T1000 (cell line): ENCODE measurements at regions not wholly inside any gene's neighbourhood (a gene's known extent, or its start where the extent isn't known, plus 50 kb on each side); places are given as distances from the start of the nearest gene placed in this dataset.

Experiments used
- DNase-seq: peaks from one replicate; lab custom pipeline; 2025; ENCODE audit warnings: mixed read lengths; lab: John Stamatoyannopoulos, UW

DNA sequence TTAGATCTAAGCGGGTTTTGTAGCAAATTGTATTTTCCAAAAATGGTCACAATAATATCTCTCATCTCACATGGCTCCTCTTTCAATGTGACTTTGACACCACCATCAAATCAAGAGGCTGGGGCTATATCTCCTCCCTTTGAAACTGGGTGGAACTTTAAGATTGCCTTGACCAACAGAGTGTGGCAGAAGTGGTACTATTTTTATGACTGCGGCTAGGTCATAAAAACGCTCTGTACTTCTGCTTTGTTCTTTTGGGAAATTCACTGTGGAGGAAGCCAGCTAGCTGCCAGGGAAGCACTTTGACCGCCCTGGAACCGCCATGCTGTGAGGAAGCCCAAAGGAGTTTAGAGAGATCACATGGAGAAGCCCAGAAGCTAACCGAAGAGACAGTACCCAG, 50.7 kb upstream of the ACOT11 start:
- DNase-seq: no peak

DNA sequence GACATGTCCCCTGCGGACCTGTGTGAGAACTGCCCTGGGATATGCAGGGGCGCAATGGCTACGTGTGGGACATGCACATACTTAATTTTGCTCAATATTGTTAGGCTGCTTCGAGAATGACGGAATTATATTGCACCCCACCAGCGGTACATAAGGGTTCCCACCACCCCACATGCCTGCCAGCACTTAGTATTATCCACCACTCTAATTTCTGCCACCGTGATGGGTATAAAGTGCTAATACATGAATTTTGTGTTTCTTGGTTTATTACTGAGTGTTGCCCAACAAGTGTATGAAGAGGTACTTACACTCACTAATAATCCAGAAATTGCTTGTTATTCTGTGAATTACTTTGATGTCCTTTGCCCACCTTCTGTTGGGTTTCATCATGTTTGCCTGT, 52.1 kb upstream of the ACOT11 start:
- DNase-seq: no peak

DNA sequence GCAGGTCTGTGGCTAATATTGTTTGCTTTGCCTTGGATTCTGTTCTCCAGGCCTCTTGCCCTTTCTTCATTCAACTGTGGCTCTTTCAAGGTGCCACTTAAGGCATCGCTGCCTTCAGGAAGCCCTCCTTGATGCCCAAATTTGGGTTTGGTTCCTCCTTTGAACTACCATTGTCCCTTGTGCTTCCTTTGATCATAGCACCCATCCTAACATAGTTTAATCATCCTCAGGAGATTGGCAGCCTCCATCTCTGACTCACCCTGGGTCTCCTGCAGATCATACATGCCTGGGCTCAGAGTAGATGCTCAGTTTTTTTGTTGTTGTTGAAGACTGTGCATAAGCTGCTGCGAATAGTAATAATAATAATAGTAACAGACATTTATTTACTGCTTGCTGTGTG, 54.4 kb upstream of the ACOT11 start:
- no peak for DNase-seq

DNA sequence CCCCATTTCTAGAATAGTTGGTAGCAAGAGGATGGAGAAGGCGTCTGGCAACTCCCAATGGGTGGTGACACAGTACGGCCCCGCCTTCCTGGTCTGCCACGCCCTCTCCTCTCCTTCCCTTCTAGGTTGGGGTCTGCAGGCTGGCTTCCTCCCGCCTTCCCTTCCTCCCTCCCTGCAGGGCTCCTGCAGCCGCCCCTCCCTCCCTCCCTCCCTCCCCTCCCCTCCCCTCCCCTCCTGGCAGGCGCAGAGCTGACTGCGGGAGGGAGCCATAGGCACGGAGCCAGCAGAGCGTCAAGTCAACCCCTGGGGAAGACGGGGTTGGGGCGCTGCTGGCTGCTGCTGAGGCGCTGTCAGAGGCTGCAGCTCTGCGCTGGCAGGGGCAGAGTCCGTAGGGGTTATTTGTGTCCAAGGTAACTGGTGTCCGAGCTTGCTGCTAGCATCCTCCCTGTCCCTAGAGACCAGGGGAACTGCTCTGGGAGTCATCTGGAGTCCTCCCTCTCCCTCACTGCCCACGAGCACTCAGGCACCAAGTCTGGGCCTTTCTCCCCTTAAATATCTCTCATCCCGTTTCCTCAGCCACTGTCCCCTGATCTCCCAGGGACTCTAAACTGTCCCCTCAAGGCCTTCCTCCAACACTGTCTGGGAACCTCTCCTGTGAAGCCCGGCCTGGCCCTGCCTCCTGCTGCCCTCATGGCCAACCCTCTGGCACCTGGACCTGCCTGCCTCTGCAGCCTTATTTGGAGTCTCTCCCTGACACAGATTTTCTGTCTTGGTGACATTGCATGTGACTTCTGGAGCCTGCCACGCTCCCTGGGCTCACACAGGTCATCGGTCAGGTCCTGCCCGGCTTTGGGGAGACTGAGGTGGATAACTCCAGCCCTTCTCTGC, 57.4 kb upstream of the ACOT11 start:
- no peak for DNase-seq

DNA sequence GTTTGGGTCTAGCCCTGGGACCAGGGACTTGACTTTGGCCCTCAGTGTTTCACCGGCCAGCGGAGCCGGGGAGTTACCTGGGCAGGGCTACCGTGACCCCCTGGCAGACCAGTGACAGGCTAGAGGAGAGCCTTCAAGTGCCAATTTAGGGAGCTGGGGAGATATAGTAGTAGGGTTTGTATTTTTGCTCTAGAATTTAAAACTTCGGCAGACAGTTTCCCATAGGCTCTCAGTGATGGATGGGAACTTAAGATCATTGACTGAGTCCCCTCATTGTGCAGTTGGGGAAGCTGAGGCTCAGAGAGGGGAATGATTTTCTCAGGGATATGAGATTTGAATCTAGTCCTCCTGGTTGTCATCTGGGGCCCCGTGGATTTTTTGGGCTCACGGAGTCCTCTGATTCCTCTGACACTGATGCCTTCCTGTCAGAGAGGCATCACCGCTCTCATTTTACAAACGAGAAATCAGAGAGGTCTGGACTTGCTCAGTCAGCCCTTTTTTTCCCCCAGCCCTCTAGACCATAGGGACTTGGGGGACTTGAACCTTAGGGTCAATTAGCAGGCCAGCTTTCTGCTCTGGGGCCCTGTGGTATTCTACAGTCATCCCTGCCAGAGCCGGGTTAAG, 58.3 kb upstream of the ACOT11 start:
- DNase-seq: no peak

DNA sequence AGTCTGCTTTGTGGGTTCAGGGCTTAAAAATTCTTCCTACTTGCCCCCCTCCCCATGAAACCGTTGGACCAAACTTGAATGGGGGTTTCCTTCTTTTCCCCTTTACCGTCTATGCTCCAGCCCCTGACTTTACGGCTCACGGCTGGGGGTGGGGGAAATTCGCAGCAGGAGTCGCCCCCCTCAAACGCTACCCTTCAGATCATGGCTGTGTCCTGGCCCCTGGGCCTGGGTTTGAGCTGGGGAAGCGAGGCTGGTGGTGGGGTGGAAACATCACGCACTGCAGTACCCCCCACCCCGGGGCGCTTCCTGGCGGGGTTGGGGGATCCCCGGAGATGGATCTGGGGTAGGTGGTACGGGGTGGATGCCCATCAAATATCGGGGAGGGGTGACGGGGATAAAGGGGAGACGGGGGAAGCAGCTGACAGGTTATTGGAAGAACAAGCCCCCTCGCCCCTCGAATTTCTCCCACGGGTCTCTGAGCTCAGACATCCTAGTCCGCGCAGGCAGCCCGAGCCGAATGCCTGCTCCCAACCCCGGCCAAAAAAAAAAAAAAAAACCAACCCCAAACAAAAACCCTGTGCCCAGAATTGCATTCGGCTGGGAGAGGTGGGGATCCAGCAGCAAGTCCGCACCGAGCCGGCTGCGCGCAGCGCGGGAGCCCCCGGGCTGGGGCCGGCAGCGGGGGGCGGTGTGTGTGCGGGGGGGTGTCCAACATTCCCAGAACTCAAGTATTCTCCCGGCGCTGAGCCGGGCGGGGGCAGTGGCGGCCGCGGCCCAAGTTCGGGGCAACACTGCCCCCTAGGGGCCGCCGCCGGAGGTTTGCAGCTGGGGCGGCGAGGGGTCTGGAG, 59.0 kb upstream of the ACOT11 start:
- peak; percentile 79 for DNase-seq

DNA sequence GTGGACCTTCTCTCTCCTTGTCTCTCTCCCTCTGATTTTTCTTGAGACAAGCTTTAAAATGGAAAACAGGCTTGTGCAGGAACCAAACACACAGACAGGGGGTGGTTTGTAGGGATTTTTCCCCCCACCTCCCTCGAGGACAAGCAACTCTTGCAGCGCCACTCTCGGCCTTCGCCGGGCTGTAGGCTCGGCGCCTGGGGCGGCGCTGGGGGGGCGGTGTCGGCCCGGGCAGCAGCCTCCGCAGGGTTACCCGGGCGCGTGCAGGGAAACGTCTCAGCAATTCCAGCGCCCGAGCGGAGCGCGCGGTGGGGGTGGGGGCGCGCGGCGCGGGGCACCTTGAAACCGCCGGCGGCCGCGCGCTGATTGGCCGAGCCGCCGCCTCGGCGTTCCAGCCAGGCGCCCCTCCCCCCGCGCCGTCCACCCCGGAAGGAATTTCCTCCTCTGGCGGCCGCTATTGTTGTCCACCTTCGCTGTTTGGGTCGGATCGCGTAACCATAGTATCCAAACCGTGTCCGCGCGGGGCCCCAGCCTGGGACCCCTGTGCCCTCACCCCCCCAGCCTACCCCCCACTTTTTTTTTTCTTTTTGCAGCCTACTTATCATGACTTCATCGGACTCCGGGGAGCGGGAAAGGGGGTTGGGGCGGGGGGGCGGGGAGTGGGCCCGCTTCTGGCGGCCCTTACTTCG, 59.8 kb upstream of the ACOT11 start:
- DNase-seq: peak; percentile 84

DNA sequence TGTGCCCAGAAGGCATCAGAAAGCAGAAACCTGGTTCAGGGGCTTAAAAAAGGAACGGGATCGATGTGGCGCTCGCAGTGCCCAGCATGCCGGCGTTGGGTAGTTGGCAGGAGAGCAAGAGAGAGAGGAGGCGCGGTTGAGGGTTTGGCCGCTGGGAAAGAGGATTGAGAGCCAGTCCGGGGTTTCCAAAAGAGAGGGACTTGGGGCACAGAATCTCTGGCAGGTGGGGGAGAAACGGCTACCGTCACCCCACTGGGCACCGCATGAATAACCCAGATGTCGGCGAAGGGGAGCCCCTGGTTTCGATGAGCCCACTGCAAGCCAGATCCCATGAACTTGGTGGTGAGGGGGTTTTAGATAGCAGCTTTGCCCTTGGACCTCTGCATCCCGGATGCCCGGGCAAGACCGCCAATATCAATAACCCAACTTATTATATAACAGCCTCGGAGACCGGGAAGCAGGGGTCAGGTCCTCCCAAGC, 60.4 kb upstream of the ACOT11 start:
- DNase-seq: no peak

DNA sequence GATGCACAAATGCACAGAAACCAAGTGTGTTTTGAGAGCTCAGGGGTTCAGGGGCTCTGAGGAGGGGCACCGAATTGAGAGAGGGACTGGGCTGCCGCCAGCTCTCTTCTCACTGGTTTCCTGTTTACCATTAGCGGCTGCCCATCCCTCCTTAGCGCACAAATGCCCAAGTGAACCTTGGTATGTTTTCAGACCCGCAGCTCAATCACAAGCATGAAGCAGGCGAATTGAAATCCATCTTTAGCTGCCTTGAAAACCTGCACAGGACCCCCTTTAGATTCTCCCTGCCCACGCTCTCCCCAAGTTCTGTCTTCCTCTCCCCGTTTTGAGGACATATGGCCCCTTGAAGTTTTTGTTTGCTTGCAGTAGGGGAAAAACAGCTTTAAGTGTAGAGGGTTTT, 61.1 kb upstream of the ACOT11 start:
- DNase-seq: no peak

DNA sequence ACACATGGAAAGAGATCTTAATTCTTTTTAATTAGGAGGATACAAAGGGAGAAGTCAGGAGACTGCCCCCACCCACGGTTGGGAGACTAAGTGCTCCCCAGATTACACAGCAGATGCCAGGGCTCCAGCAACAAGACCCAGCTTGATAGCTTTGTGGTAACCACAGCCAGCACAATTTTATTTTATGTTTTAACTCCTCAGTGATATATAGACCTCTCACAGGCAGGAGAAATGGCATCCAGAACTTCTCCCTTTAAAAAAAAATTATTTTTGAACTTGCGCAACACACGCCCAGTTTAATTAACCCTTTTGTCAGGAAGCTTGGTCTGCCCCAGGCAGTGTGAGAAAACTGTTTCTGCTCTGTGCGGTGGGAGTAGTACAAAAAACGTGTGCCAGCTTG, 62.6 kb upstream of the ACOT11 start:
- no peak for DNase-seq

DNA sequence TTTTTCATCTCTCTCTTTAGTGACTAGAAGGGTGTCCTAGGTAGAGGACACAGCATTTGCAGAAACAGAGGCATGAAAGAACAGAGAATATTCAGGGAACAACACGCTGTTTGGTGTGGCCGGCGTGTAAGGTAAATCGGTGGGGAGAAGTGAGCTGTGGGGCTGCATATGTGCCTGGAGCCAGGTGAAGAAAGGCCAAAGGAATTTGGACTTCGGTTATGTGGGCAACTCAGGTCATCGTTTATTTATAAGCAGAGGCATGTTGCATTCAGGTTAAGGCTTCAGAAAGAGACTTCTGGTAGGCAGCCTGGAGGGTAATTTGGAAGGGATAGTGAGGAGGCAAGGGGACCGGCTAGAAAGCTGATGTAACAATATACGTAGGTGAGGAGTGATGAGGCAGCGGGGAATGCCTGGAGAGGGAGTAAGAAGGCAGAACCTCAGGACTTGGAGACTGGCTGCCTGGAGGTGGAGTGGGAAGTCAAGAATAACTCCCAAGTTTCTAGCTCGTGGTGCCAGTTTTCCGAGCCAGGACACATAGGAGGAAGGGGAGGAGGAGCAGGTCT, 64.1 kb upstream of the ACOT11 start:
- no peak for DNase-seq

DNA sequence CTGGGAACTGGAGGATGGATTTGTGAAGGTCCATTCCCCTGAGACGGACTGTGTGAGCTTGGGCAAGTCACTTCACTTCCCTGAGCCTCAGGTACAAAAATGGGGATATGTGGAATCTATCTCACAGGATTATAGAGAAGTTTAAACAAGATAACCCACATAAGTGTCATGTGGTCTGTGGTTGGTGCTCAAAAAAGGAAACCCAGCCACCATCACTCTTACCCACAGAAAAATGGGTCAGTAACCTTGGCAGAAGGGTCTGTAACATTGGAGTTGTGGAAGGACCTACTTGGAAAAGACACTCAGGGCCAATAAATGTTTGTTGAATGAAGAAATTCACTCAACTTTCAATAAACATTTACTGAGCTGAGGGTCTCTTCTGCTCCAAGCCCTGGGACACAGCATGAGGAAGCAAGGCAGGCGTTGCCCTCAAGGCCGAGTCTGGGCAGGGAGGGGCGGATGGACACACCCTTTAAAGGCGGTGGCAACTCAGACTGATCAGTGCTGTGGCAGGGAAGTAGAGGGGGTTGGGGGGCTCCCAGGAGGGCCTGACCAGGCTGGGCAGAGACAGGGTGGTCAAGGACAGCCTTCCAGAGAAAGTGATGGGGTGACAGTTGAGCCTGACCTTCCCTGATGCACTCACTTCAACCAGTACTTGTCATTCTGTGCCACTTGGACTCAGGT, 66.7 kb upstream of the ACOT11 start:
- DNase-seq: no peak

DNA sequence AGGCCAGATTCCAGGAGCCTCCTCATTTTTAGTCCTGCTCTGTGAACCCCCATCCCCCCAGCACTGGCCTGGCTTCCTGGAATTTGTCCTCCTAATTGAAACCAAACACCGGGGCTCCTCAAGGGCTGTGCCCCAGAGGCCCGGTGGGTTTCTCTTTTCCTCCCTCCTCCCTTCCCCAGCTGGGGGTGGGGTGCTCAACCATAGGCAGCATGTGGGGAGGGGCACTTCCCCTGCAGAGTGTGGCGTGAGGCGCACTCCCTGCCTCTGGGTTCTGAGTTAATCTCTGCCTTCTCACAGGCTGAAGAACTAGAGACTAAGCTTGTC, 67.5 kb upstream of the ACOT11 start:
- no peak for DNase-seq

DNA sequence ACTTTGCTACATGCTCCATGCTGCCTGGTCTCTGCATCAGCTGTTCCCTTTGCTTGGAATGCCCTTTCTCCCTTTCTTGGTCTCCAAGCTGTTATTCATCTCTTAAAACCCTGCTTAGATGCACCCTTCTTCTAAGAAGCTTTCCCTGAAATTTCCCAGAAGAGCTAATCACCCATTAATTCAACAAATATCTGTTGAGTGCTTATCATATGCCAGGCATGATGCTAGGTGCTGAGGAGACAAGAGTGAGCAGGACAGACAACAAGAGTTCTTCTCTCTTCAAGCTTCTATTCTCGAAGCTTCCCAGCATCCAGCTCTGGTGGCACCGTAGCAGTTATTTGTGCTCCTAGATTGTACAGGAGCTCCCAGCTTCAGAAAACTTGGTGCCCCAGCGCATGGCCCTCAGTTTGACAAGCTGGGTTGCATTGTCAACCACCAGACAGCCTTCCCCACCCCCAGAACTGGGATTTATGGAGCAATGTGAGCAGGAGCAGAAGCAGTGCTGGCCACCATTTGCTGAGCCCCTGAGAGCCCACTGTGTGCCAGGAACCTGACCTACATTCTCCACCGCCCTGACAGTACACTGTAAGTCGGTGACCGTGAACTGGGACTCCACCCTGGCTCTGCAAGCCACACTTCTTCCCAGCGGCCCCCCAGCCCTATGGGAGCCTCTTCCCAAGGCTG, 68.0 kb upstream of the ACOT11 start:
- no peak for DNase-seq

DNA sequence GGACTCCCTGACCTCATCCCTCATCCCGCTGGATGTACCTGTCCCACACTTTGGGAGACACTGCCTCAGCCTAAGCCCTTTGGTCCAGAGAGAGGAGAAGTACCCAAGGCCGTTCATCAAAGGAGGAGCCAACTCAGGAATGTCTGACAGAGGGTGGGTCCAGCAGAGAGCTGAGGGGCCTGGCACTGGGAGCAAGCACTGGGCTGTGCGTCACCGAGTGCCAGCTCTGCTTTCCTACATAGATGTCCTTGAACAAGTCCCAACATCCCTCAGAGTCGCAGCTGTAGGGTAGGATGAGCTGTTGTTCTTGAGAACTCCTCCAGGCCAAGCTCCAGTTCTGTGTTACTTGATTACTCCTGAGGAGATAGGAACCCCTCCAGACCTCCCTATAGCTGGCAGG, 68.8 kb upstream of the ACOT11 start:
- no peak for DNase-seq

DNA sequence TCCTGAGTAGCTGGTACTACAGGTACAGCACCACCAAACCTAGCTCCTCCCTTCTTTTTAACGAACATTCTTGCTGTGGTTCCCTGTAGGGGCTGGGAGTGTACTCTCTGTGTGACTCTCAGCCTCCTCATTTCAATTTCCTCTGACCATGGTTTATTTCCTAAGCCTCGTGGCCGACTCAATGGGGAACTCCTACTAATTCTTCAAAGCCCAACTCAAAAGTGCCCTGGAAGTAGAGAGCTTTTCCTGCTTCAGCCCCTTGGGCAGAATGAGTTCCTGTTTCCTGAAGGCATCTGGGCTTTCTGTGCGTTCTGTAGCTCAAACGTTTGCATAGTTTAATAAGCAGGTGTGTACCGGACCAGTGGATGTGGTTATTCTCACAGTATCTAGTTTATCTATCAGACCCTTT, 70.9 kb upstream of the ACOT11 start:
- DNase-seq: no peak

DNA sequence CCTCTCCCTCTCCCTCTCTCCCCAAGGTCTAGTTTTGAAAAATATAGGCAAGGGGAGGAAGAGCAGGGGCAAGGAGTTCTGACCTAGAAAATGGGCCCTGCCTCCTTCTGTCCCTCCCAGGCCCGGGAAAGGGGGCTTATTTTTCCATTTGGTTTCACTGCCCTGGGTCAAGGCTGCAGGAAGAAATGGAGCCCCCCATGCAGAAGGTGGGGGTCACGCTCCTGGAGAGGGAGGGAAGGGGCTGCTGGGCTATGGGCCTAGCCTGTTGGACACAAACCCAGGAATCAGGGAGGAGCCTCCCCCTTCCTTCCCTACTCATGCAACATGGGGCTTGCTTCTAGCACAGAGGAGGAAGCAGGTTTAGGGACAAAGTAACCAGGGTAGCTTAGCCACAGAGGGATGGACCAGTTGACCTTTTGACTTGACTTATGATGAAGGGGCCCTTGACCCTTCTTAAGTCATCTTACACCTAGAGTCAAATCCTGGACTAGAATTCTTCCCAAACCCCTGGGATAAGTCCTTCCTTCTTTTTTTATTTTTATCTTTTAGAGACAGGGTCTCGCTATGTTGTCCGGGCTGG, 70.4 kb upstream of the SSBP3 start:
- DNase-seq: no peak

DNA sequence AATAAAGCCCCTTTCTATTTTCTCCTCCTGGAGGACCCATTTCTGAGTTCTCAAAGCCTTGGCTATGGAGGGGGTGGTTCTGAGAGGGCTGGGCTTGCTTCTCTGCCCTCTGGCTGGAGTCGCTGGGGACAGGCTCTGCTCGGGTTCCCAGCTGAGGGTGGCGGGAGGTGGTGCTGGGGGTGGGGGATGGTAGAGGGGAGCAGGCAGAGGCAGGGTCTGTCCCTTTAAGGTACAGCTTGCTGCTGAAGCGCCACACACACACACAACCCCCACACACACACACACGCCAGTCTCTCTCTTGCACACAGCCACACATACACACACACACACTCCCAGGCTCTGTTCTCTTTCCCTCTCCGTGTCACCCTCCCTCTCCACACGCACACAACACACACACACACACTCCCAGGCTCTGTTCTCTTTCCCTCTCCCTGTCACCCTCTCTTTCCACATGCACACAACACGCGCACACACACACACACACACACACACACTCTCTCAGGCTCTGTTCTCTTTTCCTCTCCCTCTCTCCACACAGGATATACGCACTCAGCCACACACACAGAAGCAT, 69.8 kb upstream of the SSBP3 start:
- no peak for DNase-seq

DNA sequence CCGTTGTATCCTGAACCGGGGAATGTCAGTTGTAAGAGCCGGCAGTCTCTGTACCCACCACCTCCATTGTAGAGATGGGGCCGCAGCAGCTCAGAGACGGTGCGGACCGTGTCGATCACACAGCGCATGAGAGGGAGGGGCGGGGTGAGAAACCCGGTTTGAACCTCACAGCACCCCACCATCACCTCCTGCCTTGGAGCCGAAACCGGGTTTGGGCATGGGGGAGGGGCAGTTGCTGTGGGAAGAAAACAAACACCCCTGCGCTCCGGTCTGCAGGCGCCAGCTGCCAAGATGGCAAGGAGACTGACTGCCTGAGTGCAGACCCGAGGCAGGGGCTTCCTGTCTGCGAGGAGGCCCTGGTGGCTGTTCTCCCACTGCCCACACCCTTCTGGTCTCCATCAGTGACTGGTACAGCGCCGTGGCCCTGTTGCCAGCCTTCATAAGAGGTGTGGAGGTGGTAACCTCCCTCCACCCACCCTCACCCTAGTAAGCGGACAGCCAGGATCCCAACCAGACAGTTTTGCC, 69.2 kb upstream of the SSBP3 start:
- no peak for DNase-seq
